22Rv1 (cell line): ENCODE measurements at regions not wholly inside any gene's neighbourhood (a gene's known extent, or its start where the extent isn't known, plus 50 kb on each side); places are given as distances from the start of the nearest gene placed in this dataset.

Source experiments
- ZFX ChIP-seq: fragments of 450-650 bp; IDR thresholded peaks from 2 replicates; pipeline ENCODE4 v1.6.1; 2017; ENCODE audit warnings: antibody characterized with exemption, borderline replicate concordance
- TF ChIP-seq, protein P1 (sequence below): fragments of 450-650 bp; IDR thresholded peaks from 2 replicates; pipeline ENCODE4 v1.5.1; 2017; ENCODE audit warnings: mild to moderate bottlenecking

- TF ChIP-seq, protein P1, sequence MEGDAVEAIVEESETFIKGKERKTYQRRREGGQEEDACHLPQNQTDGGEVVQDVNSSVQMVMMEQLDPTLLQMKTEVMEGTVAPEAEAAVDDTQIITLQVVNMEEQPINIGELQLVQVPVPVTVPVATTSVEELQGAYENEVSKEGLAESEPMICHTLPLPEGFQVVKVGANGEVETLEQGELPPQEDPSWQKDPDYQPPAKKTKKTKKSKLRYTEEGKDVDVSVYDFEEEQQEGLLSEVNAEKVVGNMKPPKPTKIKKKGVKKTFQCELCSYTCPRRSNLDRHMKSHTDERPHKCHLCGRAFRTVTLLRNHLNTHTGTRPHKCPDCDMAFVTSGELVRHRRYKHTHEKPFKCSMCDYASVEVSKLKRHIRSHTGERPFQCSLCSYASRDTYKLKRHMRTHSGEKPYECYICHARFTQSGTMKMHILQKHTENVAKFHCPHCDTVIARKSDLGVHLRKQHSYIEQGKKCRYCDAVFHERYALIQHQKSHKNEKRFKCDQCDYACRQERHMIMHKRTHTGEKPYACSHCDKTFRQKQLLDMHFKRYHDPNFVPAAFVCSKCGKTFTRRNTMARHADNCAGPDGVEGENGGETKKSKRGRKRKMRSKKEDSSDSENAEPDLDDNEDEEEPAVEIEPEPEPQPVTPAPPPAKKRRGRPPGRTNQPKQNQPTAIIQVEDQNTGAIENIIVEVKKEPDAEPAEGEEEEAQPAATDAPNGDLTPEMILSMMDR: no peak
- no peak for TF ChIP-seq ZFX
Measured at GRCh38 chr5:40166802-40167201, 512.9 kb upstream of the PTGER4 start.
